HG03097 (cell line): ENCODE measurements at regions not wholly inside any gene's neighbourhood (a gene's known extent, or its start where the extent isn't known, plus 50 kb on each side); places are given as distances from the start of the nearest gene placed in this dataset.
"Not testable (repeated sequence)": the region's sequence is repeated elsewhere in the genome, so short reads cannot be mapped to it uniquely, and the experiment has no call there.

Source experiments
- ATAC-seq: cut with Tn5 transposase; IDR thresholded peaks from one replicate; pipeline ENCODE4 v1.9.1; 2021; ENCODE audit not compliant: unreplicated experiment, low FRiP score

DNA sequence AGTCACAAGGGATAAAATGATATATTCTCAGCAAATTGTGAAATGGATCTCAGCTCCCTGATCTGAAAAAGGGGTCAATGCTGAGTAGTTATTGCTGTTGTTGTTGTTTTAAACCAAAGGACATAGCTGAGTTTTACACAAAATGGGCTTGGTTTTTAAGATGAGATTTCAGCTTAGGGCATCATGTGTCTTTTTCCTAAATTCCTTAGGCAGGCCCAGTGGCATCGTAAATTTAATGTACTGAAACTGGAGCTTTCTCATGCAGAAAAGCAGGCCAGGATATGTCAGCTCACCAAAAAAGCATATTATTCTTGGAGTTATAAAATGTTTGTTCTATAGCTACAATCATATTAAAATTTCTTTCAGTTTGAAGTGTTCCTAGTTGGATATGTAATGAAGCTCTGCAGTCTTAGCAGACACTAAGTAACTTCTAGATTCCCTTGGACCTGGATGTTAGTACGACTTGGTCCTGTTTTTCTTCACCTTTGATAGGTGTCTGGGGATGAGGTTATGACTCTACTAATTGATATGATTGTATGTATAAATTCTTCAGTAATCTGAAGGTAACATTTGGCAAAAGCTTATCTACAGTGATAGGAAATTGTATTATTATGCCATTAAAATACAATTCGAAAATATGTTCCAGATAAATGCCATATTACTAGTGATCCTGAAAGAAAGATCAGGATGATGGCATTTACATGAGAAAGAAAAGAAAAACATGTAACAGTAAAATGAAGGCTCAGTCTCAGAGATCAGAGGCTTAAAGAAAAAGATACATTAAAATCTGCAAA, 663.3 kb downstream of the RFPL4B start:
- ATAC-seq = no peak

DNA sequence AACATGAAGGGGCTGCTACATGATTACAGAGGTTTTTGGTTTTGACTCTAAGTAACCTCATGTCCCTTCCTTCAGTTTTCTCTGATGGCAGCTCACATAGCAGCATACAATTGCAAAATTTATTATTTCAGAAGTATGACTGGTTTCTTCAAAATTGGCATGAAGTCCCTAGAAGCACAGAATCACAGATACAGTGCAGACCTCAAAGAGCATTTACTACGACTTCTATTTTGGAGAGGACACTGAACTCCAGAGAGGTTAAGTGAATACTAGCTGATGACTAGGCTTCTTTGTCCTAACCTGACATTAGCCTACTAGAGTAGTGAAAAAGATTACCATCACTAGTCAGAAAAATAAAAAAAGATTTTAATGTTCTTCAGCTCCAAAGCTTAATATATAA, 664.3 kb downstream of the RFPL4B start:
- ATAC-seq = no peak

DNA sequence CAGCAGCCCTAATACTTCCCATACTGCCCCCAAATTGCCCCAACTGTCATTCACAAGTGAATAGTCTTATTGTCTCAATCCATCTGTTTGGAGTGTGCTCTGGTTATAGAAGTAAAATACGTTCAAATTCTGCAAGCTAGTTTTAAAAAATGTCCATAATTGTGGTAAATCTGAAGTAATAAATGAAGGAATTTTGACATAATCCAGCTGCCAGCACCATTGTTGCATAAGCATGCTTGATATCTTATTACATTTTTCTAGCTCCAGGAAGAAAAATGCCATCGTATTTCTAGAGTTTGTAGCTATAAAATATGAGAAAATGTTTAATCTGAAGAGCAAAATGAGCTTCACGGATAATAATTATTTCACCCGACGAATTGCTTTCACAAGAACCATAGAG, 664.7 kb downstream of the RFPL4B start:
- no peak for ATAC-seq

DNA sequence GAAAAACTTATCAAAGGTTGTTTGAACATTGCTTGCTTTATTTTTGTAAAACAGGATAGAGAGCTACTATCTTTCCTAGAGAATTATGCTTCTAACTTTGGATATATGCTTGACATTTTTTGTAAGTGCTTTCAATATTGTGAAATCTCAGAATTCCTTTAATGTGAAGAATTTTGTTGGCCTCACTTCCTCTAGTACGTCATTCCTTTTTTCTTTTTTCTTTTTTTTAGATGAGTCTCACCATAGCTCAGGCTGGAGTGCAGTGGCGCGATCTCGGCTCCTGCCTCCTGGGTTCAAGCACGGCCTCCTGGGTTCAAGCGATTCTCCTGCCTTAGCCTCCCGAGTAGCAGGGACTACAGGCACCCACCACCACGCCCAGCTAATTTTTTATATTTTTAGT, 668.1 kb downstream of the RFPL4B start:
- ATAC-seq = no peak

DNA sequence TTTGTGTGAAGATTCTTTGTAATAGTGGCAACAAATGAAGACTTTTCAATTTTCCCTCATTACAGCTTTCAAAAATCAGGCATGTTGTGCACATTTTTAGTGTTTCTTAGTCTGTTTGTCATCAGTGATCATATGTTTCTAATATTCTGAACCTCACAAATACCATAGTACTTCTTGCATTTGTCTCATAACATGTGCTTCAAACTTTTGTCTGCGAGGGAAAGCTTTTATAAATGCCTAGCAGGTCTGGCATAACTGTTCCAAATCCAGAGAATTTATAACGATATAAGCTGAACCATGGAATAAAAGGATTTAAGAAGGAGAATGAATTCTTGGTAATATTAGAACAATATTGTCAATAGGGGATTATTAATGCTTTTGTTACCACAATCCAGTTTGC, 670.2 kb downstream of the RFPL4B start:
- no peak for ATAC-seq

DNA sequence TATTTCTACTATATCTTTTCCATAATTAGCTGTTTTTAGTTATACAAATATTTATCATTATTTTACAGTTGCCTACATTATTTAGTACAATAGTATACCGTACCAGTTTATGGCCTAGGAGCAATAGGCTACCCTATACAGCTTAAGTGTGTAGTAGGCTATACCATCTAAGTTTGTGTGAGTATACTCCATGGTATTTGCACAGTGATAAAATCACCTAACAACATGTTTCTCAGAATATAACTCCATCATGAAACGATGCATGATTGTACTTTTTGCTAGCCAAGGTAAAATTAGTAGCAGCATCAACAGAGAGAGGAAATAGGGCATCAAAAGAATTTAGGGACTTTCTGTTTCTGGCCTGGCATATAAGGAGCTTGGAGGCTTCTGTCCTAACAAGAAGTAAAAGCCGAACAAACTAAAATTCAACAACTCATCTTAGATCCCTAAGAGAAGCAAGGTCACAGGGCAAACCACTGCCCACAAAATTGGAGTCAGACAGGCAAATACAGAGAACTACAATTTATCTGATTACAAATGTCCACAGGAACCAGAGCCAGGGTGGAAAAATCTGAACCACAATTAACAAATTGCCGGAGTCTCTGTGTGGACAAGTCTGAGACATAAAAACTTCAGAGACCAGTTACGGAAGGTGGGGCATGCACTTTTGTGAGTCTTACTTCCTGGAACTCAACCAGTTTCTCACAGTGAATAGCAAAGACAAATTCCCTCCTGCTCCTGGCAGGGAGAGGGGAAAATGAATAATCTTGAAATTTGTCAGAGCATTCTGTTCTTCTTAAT, 671.4 kb downstream of the RFPL4B start:
- no peak for ATAC-seq

DNA sequence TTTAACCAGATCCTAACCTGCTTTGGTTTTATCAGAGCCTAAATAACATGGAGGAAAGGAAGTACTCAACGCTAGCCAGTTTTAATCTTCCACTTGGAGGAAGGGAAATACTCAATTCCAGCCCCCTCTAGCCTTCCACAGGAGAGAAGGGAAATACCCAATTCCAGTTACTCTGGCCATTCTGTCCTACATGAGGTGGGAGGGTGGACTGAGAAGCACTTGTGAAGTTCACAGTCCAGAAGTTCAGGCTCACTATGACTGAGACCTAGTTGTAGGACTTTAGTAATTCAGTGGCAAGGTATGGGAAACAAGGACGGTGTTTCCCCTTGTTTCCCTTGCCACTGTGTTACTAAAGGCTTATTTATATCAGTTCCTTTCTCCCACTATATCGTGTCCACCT, 672.0 kb downstream of the RFPL4B start:
- ATAC-seq = no peak

DNA sequence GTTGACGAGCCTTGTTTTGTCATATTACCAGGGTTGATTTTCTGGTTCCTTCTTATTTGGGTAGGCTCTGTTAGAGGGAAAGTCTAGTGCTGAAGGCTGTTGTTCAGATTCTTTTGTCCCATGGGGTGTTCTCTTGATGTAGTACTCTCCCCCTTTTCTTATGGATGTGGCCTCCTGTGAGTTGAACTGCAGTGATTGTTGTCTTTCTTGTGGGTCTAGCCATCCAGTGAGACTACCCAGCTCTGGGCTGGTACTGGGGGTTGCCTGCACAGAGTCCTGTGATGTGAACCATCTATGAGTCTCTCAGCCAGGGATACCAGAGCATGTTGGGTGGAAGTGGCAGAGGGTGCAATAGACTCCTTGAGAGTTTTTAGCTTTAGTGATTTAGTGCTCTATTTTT, 680.6 kb downstream of the RFPL4B start:
- ATAC-seq = no peak

DNA sequence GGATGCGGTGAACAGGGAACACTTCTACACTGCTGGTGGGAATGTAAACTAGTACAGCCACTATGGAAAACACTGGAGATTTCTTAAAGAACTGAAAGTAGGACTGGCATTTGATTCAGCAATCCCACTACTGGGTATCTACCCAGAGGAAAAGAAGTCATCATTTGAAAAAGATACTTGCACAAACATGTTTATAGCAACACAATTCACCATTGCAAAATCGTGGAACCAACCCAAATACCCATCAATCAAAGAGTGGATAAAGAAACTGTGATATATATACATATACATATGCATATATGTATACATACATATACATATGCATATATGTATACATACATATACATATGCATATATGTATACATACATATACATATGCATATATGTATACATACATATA, 682.0 kb downstream of the RFPL4B start:
- not testable (repeated sequence) for ATAC-seq

DNA sequence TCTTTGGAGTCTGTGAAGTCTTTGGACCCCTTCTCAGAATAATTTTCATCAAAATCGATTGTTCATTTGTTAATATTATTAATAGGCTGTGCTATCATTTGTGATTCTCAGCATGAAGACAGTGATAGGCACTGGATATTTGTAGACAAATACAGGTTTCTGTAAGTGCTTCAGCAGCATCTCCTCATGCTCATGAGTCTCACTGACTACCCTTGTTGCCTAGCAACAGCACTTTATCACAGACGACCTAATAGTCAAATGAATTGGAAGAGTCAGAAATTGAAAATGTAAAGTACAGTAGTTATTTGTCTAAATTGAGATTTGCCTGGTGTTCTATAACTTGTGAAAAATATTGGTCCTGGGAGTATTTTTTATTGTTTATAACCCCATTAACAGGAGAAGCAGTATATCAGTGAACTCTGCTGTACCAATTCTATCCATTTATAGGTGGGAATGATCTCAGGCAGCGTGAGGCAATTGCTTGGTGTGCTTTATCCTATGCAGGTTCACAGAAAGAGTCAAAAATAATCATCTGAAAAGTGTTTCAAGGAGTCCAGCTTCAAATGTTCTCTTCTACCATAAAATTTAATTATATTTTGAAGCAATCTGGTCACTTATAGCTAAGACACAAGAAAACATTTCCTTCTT, 684.6 kb downstream of the RFPL4B start:
- no peak for ATAC-seq

DNA sequence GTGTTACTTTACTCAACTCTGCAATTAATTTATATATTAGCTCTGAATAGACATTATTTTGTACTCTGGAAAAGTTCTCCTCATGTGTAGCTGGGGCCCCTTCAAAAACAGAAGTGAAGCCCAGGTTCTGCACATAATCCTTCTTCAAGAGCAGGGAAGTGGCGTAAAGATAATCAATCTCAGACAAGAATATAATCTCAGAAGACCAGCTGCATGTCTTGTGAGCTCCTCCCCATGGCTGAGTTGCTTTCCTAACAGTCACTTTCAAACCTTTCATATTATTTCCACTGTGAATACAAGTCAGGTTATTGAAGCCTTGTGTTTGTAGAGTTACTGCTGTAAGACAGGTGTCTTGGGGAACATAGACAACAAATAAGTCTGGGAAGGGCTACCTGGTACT, 691.9 kb downstream of the RFPL4B start:
- no peak for ATAC-seq

DNA sequence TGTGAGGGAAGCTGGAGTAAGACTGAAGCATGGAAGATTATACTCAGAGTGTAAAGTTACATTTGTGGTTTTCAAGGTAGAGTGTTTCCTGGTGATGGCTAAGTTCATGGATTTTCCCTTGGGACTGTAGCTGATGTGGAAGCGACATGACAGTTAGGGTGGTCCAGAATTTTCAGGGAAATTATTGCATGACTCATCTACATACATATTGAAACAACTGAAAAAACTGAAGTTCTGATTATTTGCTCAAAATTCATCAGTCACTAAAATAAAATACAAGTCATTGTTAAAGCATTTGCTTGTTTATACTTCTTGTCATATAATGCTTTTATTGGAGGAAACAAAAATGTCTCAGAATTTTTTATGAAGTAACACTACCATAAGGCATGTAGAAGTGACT, 700.0 kb downstream of the RFPL4B start:
- no peak for ATAC-seq

DNA sequence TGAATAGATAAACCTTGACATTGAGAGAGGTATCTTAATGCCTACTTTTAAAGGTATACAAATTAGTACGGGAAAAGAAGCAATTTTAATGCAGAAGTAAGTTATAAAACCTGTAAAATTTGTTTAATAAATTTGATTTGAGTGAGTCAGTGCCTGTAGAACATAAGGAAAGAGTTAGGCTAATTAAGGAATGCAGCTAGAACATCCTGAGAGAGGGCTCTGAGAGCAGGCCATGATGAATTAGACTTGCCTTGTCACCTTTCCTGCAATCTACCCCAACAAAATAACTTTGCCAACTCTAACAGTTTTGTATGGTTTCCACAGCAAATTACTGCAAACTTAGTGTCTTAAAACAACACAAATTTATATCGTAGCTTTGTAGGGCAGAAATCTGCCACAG, 700.8 kb downstream of the RFPL4B start:
- ATAC-seq = no peak

DNA sequence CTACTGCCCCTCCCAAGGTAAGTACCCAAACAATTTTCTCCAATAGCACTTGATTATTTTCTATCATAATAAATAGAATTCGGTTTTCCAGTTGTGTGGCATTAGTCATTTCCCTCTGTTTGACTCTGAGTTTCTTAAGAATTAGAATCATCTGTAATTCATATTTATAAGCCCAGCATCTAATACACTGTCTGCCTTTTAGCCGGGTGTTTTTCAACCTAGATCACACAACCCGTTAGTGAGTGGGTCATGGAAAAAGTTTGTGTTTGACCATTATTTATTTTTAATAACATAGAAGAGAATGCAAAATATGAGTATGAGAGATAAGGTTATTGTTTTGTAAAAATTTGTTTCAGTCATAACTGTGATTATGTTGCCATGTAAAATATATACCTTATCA, 701.6 kb downstream of the RFPL4B start:
- ATAC-seq = no peak

DNA sequence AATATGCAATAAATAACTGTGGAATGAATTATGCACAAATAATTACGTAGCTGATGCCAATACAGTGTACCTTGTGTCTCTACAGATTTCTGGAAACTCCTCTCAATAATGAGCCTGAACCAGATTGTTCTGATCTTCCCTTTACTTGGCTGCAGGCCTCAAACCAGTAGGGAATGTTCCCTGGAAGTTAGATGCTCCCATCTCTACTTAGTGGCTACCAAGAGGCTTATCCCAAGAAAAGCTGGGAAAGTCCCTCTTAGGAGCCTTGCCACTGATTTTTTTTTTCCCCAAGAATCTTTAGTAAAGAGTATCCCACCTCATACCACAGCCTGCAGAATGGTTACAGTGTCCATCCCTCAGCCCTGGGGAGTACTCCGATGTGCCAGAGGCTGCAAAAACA, 702.1 kb downstream of the RFPL4B start:
- ATAC-seq = no peak

DNA sequence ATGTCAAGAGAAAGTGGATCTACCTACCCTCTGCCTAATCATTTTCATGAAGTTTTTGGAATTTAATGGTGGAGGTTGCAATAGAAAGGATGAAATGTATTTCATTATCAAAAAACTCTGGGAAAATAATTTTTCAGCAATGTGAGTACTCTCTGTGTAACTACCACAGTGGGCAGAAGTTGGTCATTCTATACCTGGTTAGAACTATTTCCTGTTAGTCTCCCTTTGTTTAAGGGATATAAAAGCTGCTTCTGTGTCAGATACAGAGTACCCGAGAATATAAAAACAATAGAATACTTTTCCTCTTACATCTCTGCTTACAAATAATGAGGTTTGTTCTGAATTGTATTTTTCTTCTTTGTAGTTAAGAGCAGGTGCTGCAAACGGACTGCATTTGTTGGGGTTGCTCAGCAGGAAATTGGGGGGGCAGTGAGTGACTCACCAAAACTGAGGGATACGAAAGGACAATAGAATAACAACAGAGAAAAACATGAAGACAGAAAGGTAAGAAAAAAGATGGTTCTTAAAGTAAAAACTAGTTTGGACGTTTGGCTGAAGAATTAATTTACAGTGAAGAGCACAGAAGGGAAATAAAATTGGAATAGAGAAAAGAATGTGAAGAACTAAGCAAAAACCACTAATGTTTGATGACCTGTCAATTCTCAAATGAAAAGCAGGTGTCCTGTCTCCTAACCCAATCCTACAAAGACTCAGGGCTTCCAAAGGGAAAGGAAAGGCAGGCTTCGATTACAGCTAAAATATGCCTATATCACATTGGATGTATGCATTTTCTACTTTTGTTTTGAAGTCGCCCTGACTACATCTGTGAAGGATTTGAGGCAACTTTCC, 703.1 kb downstream of the RFPL4B start:
- ATAC-seq = no peak

DNA sequence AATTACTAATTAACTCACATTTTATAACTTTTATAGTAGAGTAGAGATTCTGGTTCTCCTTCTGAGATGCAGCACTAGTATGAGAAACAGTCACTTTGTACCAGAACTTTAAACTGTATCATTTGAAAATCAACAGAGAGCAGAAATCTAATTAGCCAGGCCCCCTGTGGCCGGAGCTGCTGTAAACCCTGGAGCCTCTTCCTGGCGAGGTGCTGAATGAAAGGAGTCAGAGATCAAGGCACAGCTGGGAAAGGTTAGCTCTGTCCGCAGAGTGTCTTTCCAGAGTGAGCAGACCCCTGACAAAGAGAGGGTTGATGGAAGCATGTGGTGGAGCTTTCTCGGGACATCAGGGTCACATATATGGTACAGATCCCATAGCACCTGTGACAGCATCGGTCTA, 703.8 kb downstream of the RFPL4B start:
- ATAC-seq = no peak

DNA sequence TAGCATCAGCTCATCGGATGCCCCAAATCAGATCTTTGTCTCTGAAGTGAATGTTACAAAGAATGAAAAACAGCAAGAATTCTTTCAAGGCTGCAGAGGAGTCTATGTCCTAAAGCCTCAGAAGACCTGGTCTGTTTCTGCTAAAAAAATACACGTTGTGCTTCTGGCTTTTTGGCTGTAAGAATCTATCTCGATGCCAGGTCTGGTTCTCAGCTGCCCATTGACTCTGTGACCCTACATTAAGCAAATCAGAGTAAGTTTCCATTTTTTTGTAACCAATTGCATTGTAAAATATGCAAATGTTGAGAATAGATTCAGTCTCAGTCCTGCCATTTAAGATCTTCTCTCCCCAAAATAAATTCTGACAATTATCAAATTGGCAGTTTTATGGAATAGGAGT, 705.4 kb downstream of the RFPL4B start:
- no peak for ATAC-seq

DNA sequence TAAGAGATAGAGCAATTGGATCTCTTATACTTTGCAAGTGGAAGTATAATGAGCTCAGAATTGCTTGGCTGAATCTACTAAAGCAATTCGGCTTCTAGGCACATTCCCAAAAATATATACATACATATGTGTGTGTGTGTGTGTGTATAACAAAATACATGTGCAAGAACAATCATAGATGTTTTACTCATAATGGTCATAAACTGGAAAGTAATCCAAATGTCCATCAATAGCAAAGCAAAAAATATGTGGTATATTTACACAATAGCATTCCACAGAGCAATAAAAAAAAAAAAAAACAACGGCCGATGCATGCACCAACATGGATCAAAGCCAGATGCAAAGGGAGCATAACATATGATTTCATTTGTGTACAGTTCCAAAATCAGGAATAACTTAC, 707.9 kb downstream of the RFPL4B start:
- ATAC-seq = no peak

DNA sequence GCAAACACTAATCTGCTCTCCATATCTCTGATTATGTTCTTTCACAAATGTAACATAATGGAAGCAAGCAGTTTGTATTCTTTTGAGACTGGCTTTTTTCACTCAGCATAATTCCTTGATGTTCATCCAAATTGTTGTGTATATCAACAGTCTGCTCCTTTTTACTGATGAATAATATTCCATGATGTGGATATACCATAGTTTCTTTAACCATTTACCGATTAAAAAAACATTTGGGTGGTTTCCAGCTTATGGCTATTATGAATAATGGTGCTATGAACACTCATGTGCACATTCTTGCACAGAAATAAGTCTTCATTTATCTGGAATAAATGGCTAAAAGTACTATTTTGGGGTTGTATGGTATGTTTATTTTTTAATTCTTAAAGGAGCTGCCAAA, 708.9 kb downstream of the RFPL4B start:
- no peak for ATAC-seq

DNA sequence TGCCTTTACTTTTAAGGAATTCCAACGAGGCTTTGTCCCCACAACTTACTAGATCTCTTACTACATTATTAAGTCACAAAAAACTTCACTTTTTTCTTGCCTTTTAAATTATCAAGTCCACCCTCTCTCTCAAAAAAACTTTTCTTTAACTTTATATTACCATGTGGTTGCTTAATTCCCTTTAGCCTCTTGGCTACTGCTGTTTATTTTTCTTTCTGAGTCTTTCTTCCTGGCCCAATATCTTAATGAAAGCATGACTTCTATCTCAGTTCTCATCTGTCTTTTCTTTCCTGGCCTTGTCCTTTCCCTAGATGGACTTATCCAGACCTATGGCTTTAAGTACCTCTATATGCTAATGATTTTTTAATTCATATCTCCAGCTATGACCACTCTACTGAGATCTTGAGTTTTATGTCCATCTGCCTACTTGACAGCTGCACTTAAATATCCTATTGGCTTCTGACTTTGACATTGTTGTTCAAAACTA, 710.5 kb downstream of the RFPL4B start:
- no peak for ATAC-seq
